HG03066 (cell line): ENCODE measurements at regions not wholly inside any gene's neighbourhood (a gene's known extent, or its start where the extent isn't known, plus 50 kb on each side); places are given as distances from the start of the nearest gene placed in this dataset.

Experiments
- ATAC-seq: cut with Tn5 transposase; IDR thresholded peaks from one replicate; pipeline ENCODE4 v1.9.1; 2021; ENCODE audit warnings: low read depth; ENCODE audit not compliant: unreplicated experiment

DNA sequence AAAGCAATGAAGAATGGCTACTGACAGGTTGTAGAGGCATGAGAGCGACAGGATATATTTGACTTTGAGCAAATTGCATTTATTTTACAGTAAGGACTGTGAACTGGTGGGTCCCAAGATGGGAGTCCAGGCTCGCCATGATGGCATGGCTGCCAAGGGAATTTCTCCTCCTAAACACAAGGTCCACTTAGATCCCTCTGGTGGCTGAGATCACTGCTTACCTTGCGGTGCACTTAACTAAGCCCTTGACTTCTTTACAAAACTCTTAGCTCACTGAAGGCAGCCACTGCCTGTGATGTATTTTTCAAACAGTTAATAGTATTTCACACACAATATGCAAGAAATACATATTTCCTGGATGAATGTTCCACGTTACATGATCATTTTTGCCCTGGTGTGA, 50.3 kb upstream of the SORBS2 start:
- no peak for ATAC-seq

DNA sequence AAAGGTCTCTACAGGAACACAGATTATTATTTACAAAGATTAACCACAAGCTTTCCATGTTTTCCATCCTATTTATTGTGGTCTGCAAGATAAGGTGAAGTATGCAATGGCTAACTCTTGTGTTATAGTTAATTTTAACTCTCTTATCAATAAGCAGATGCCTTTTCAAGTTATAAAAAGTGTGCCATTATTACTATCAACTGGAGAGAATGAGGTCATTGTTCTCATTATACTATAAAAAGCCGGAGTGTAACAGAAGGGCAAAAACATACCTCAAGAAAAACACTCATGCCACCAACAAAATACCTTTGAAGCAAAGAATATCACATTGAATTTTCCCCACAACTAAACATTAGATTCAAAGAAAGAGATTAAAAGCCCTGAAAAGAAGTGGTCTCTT, 52.0 kb upstream of the SORBS2 start:
- ATAC-seq: no peak

DNA sequence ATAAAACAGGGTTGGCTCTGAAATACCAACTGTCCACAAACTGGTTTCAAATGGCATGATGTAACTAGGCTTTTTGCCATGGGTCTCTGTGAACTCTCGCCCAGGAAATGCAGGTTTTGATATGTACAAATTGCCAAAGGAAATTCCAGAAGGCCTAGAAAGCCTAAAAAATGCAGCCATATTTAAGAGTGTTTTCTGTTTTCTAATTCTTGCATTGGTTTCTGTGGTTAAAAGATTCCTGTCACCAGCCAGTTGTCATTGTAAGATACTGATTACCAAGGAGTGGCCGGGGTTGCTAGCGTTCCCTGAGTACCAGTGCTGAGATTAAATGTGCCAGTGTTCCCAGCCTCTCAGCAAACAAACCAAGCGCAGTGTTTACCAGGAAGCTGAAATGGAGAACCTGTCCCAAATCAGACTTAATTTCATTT, 53.9 kb upstream of the SORBS2 start:
- no peak for ATAC-seq

DNA sequence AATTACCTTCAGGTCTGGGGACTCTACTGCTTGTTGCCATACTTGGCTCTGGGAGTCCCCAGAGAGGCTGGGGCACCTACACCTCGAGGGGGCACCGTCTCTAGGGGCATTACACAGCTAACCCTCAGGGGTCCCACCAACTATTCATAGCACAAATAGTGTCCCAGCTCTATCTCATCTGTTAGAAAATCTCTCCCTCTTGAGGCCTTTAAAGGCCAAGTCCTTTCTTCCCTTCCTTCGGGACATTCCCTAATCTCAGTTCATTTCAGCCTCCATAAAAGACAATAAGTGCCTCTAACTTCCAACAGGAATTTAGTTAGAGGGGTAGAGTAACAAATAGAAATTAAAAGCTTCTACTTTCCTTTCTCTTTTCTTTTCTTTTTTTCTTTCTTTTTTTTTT, 55.8 kb upstream of the SORBS2 start:
- no peak for ATAC-seq

DNA sequence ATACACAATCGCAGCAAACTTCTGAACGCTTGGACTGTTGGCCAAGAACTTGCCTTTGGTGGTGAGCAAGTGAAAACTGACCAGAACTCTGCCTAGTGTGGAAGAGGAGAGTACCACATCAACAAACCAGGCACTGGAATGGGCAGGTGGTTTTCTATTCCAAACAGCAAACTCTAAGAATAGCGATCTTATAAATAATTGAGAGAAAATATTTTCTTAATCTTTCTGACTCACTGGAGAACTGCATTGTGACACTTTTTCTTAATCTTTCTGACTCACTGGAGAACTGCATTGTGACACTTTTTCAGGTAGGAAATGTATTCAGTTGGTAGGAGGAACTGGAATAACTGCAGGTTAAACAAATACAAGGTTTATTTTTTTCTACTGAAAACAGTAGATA, 57.0 kb upstream of the SORBS2 start:
- ATAC-seq: no peak

DNA sequence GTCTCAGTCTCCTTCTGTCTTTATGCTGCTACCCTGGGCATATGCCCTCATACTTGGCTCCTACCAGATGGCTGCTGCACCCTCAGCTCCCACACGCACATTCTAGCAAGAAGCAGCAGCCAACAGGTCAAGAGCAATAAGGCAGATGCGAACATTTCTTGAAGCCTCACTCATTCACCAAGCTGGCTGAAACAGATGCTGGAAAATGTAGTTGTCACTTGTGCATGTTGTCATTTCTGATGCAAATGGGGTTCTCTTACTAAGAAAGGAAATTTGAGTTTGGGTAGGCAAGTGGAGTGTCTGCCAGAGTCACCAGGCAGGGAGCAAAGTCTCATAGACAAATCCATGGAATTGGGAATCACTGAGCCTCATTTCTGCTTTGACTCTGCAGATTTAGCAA, 57.4 kb upstream of the SORBS2 start:
- no peak for ATAC-seq

DNA sequence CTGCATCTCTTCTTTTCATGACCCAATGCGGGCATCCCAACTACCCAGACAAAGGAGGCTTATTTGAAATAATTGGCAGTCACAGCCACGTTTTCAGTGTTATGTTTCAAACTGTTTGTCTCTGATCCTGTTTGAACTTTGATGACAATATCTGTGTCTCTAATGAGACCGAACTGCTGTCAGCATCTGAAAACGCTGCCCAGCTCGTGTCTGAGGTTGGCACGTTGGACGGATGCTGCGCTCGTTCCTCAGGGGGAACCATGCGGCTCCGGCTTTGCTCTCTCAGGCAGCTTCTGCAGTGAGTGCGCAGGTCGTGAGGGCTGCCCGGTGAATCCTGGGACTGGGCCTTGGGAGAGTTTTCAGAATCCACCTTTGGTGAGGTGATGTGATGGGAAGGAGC, 58.4 kb upstream of the SORBS2 start:
- no peak for ATAC-seq

DNA sequence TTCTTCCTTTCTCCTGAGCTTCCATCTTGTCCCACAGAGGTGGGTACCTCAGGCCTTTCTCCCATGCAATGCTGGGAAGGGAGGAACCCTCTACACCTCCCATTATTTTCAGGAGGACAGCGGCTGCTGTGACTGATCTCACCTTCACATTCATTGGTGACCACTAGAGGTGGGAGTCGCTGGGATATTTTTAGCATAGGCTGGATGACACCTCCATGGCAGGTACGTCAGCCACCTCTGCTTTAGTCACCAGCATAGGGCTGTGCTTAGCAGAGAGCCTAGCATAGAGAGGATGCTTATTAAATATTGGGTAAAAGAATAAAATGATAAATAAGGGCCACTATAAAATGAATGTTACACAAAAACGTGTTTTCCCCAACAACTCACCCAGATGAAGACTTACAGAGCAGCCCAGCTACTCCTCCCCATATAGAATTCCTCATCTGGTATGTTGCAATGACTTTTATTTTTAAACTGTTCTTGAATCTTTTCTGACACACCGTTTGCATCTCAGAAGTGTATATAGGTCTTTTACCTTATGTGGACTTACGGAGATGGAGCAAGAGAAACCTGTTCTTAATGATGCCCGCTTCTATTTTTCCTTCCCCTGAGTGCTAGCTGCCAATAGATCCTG, 60.9 kb upstream of the SORBS2 start:
- ATAC-seq: no peak

DNA sequence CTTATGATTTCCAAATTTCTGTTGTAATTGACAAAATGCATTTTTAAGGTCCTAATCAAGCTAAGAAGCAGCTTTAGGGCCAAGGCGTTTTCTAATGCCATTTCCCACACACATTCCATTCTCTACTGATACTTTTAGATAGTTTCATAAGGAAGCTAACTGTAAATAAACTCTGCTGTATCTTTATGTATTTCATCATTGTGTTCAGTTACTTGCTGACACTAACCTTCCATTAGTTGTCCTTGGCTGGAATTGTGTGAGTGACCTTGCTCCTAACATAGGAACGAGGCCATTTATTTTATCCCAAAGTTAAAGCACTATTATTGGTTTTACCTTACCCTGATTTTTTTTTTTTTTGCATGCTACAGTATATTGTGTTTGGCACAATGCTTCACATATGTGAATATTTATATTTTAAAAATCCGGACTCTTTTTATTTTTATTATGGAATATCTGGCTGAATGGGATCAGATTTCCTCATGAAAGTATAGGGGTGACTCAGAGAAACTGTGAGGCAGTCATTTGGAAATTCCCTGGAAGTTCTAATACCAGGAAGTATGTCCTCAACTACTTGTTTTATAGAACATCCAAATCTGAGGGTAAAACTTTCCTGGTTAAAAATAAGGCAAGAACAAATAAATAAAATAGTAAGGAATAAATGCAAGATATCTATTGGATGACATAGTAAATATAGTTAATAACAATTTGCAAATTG, 62.7 kb upstream of the SORBS2 start:
- no peak for ATAC-seq

DNA sequence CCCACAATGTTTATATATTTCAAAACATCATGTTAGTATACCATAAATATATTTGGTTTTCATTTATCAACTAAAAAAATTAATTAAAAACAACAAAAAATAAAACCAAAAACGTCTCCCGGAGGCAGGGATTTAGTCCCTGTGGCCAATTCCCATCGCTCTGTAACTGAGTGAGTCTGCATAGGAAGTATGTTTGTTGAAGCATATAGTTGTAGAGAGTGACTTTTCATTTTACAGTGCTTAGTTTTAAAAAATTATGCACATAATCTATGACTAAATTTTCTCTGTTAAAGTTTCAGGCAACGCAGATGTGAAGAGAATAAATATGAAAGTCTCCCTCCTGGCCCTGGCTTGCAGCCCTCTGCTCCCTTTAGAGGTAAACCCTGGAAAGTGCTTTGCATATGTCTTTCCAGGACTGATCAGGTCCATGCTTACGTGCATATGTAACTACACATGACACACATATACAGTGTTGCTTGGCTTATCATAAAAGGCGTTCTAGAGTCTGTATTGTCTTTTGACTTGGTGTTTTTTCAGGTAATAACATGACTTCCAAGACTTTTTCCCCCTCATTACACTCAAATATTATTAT, 63.4 kb upstream of the SORBS2 start:
- ATAC-seq: no peak

DNA sequence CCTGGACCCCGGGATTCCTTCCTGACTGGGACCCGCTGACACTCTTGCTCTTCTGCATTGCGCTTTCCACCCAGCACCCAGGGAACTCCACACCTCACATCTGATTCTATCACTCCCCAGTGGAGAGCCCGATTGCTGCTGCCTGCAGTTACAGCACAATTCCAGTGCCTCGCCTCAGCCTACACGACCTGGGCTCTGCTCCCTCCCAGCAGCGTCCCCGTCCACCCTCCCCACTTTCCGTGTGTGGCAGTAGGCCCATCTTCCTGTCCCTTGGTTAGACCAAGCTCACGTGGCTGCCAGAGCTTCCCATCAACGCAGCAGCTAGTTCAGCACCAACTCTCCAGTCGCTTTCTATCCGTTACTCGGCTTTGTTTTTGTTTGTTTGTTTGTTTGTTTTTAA, 66.6 kb upstream of the SORBS2 start:
- ATAC-seq: no peak

DNA sequence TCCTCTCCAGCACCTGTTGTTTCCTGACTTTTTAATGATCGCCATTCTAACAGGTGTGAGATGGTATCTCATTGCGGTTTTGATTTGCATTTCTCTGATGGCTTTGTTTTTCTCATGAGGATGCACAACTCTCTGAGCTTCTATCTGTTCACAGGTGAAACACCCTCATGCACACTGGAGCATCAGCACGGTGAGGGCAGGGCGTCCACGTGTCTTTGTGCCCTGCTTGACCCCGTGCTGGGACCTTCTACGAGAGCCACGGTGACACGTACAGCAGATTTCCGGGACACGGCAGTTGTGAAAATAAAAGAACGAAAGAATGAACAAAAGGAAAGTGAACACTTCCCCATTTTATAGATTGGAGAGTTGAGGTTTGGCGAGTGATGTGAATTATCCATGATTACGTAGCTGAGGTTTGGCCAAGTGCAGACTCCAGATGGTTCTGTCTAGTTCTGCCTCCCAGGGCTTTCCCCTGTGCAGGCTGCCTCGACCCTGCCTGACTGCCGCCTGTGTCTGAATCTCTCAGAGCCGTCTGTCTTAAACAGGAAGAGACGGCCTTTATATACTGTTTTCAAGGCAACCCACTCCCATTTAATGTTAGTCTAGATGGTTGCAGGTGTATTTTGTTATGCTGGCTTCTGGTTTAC, 67.8 kb upstream of the SORBS2 start:
- no peak for ATAC-seq

DNA sequence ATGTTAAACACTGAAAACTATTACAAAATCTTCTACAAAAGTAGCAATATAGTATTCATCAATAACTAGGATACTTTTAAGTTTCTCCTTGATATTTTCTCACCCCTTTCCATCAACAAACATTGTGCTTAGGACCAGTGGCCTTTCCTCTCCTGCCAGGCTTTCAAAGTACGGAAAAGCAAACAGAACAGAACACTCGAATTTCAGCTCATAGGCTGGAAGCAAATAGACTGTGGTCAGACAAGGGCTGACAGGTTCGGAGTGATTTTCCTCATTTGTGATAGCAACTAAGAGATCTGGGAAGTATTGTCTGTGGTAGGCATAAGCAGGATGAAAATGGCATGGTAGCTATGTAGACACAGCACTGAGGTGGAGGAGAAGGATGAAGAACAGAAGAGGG, 68.6 kb upstream of the SORBS2 start:
- no peak for ATAC-seq

DNA sequence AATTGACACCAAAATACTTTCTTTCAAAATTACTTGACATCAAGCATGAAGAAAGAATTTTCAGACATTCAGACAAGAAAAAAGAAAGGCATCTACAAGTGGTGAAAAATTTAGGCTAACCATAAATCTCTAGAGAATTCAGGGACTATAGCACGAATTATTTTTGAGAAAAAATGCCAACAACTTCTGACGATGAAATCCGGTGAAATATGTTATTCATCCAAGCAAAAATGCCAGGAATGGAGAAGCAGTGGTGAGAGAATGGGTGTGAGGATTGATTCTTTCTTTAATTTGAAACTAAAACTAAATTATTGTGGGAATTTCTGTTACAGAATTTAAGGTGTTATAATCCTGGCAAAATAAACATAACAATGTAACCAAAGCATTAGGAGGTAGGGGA, 69.4 kb upstream of the SORBS2 start:
- no peak for ATAC-seq

DNA sequence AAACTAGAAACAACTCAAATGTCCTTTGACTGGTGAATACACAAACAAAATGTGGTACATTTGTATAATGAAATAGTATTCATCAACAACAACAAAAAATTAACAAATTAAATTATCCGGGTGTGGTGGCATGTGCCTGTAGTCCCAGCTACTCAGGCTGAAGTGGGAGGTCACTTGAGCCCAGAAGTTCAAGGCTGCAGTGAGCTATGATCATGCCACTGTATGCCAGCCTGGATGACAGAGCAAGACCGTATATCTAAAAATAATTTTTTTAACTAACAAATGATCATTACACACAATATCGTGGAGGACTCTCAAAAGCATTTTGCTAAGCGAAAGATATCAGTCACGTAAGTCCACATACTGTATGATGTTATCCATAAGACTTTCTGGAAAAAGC, 71.6 kb upstream of the SORBS2 start:
- no peak for ATAC-seq

DNA sequence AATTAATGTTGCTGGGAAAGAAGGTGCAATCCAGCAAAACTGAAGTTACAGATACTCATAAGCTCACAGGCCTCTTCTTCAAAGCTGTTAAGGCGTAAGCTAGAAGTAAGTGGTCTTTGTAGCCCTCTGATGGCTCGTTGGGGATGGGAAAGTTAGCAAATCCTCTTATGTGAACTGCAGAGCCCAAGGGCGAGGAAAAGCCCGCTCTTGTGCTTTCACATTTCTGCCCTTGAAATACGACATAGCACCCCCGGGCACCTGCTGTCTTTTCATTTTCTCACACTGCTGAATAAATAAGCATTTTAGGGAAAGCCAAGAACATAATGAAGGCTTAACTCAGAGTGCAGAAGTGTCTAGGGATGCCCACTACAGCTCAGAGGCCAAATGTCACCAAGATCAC, 73.1 kb upstream of the SORBS2 start:
- no peak for ATAC-seq

DNA sequence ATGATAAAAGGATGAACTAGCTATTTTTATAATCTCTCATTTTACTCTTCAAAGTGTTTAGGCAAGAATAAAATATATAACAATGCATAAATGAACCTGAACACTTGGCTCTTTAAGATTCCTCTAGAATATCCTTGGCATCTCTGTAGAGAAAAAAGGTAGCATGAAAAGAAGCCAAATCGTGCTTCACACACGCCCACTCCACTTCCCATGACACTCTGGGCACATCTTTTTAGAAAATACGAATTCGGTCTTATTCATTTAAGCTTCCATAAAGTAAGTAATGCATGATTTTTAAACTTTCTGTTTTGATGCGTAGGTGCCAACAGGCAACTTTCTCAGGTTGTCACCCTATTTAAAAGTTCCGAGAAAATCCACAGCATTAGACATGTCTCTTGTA, 73.6 kb upstream of the SORBS2 start:
- ATAC-seq: no peak

DNA sequence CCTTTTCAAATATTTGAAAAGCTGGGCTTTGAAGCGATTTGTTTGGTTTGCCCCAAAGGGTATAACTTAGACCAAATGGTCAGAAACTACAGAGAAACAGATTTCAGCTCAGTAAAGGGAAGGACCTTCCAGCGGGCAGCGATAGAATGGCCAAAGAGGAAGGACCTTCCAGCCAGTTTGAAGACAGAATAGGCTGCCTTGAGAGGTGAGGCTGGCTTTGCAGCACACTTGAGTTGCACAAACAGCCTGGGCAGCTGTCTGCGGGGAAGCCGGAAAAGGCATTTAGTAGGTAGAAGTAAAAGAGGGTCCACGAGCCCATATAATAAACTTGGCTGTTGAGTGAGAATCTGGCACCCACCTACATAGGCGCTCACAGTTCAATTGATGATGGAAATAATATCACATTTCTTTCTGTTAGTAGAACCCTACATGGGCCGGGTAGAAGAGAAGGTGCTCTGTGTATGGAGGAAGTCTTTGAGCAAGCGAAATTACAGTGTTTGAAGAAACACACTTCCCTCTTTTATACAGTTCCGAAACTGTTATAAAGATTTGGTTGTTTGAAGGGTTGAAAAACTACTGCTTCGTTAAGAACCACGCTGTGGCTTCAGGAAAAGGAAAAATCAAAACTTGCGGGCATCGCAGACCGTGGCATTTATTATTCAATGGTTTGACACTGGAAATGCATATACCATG, 75.0 kb upstream of the SORBS2 start:
- ATAC-seq: no peak

DNA sequence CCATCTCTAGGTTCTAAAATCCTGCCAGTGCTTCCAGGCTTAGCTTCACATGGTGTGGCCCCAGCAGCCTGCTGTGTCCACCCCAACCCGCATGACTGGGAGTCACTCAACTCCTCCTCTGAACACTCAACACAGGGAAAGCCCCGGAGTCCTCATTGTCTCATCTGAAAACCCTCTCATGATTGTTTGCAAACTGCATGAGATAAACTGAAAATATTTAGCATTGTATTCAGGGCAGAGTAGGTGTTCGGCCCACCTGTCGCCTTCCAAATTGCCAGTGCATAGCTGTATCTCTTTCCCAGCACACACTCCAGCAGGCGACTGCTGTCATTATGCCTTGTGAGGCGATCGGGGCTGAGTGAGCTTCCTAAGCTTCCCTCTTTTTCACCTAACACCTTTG, 76.7 kb upstream of the SORBS2 start:
- no peak for ATAC-seq

DNA sequence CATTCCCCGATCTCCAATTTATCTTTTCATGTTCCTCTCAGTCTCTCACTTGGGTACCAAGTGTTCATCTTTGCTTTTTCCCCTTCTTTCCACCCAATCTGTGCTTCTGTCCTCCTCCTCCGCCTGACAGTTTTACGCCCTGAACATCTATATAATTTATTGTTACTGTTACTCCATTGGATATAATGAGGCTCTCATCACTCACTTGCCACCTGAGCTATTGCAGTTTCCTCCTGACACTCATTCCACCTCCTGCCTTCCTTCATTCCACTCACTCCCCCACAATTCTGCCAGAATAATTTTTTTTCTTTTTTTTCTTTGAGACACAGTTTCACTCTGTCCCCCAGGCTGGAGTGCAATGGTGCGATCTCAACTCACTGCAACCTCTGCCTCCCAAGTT, 77.6 kb upstream of the SORBS2 start:
- ATAC-seq: no peak

DNA sequence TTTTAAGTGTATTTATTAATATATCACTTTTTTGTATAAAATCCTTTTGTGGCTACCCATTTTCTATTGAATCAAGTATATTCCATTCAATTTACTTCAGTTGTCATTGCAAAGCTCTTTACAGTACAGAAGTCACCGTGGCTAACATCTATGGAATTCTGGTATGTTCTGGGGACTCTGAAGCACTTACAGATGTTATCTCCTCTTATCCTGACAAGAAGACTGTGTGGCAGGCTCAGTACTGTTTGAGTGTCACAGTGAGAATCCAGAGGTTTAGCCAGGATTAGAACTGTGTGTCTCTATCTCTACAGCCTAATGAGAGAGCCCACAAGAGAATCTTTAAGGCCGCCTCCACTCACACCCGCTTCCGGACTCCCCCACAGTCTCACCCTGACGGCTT, 78.2 kb upstream of the SORBS2 start:
- no peak for ATAC-seq
